Activated CD4-positive, alpha-beta T cell treated with anti-CD3 and anti-CD28 coated beads, Interleukin-2, amount 10 ng/mL, durations not matched to agents 24 days and 14 days (primary cell): ENCODE measurements at regions not wholly inside any gene's neighbourhood (a gene's known extent, or its start where the extent isn't known, plus 50 kb on each side); places are given as distances from the start of the nearest gene placed in this dataset.
"Not testable (repeated sequence)": the region's sequence is repeated elsewhere in the genome, so short reads cannot be mapped to it uniquely, and the experiment has no call there.

Experiments used
- DNase-seq: peaks from one replicate; pipeline ENCODE4 v3.0.0; 2022
- H3K27ac Mint-ChIP-seq: one replicate; pipeline ENCODE4 v1.8.0; 2022; ENCODE audit warnings: mild to moderate bottlenecking, mixed read lengths
- H3K27me3 Mint-ChIP-seq: one replicate; pipeline ENCODE4 v1.8.0; 2022; ENCODE audit warnings: mixed read lengths
- H3K36me3 Mint-ChIP-seq: one replicate; pipeline ENCODE4 v1.8.0; 2022; ENCODE audit warnings: low read depth, mild to moderate bottlenecking, mixed read lengths
- H3K4me1 Mint-ChIP-seq: one replicate; pipeline ENCODE4 v1.8.0; 2021; ENCODE audit warnings: mixed read lengths
- H3K4me3 Mint-ChIP-seq: one replicate; pipeline ENCODE4 v1.8.0; 2022; ENCODE audit warnings: mild to moderate bottlenecking, moderate library complexity, mixed read lengths
- H3K9me3 Mint-ChIP-seq: one replicate; pipeline ENCODE4 v1.8.0; 2021; ENCODE audit warnings: mixed read lengths
- intact Hi-C: fragments of 100-400 bp; cut with micrococcal nuclease; formaldehyde crosslinking; loops from one replicate; pipeline ENCODE4 v1.15.1; 2023

GRCh38 chr20:30164389-30164788 is 1093.1 kb upstream of the DEFB115 start:
- intact Hi-C loops, H3K27me3 Mint-ChIP-seq, DNase-seq: not testable (repeated sequence)
- Mint-ChIP-seq H3K4me3 (peak overlapping the region; percentile 18), H3K27ac (peak overlapping the region; percentile 82), H3K36me3 (peaks cover 45% of the 10 kb centered on the region), H3K9me3 (peaks cover 30% of the 10 kb centered on the region), H3K4me1 (peaks cover 21% of the 10 kb centered on the region)

GRCh38 chr20:30167540-30167939 is 1089.9 kb upstream of the DEFB115 start:
- intact Hi-C loops = no loop called here
- no peak for DNase-seq
- H3K36me3 Mint-ChIP-seq = peaks cover 36% of the 10 kb centered on the region
- peak overlapping the region; percentile 40 for H3K4me3 Mint-ChIP-seq
- H3K27ac Mint-ChIP-seq = peak overlapping the region; percentile 20
- H3K9me3 Mint-ChIP-seq = peaks cover 27% of the 10 kb centered on the region
- no peaks in the 10 kb centered on the region for H3K27me3 Mint-ChIP-seq
- H3K4me1 Mint-ChIP-seq = peaks cover 21% of the 10 kb centered on the region

DNA sequence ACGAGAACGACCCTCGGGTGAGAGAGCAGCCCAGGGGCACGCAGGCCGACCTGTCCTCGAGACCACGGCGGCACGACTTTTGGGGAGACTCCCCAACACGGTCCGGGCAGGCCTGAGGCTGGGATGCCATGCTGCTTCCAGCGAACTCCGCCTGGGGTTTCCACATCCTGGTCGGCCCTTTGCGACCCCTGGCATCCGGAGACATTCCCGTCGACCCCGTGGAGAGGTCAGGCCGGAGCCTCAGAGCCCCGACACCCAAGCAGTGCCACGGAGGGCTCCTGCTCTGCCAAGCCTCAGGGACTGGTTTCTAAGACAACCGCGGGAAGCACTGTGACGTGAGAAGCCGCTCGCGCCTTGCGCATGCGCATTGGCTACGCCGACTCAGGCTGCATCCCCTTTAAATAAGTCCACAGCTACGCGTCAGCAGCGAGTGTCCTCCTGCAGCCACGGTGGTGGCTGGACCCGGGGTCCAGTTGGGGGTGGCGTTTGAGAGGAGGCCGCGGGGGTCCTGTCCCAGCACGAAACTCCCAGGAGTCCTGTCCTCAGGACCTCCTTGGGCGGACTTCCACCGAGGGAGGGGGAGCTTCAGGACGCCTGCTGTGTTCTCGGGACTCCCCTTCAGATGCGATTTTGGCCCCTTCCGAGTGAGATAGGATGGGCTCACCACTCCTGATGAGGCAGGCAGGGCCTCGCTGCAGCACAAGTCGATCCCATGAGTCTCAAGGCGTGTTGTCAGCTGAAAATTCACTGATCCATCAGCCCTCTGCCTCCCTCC is 1089.3 kb upstream of the DEFB115 start:
- intact Hi-C loops = no loop called here
- peak; percentile 77 for DNase-seq
- H3K4me1 Mint-ChIP-seq = peaks cover 21% of the 10 kb centered on the region

GRCh38 chr20:30168800-30169138 is 1088.7 kb upstream of the DEFB115 start:
- Mint-ChIP-seq H3K27ac (no peak overlapping the region), H3K36me3 (peaks cover 32% of the 10 kb centered on the region), H3K9me3 (peaks cover 28% of the 10 kb centered on the region), H3K4me3 (no peak overlapping the region), H3K27me3 (no peaks in the 10 kb centered on the region), H3K4me1 (peaks cover 21% of the 10 kb centered on the region)
- no peak for DNase-seq
- intact Hi-C loops = no loop called here

More for the DNA sequence above, 1089.3 kb upstream of the DEFB115 start:
- Mint-ChIP-seq H3K27me3 (no peaks in the 10 kb centered on the region), H3K4me3 (peak overlapping the region; percentile 28), H3K36me3 (peaks cover 32% of the 10 kb centered on the region), H3K9me3 (peaks cover 27% of the 10 kb centered on the region), H3K27ac (no peak overlapping the region)

- Mint-ChIP-seq H3K27ac (no peak overlapping the region), H3K4me3 (no peak overlapping the region), H3K27me3 (no peaks in the 10 kb centered on the region), H3K4me1 (peaks cover 2% of the 10 kb centered on the region), H3K36me3 (no peaks in the 10 kb centered on the region), H3K9me3 (peaks cover 14% of the 10 kb centered on the region)
- no peak for DNase-seq
- intact Hi-C loops = no loop called here
These were observed 1081.8 kb upstream of the DEFB115 start for GRCh38 chr20:30175681-30176080.

DNA sequence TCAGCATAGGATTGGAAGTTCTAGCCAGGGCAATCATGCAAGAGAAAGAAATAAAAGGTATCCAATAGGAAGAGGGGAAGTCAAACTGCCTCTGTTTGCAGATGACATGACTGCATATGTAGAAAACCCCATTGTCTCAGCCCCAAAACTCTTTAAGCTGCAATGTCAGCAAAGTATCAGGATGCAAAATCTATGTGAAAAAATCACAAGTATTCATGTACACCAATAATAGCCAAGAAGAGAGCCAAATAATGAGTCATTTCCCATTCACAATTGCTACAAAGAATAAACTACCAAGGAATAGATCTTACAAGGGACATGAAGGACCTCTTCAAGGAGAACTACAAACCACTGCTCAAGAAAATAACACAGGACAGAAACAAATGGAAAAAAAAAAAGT is 1074.3 kb upstream of the DEFB115 start:
- H3K27ac Mint-ChIP-seq, DNase-seq, H3K4me1 Mint-ChIP-seq, H3K27me3 Mint-ChIP-seq, H3K36me3 Mint-ChIP-seq, H3K4me3 Mint-ChIP-seq, intact Hi-C loops: not testable (repeated sequence)
- peaks cover 15% of the 10 kb centered on the region for H3K9me3 Mint-ChIP-seq

DNA sequence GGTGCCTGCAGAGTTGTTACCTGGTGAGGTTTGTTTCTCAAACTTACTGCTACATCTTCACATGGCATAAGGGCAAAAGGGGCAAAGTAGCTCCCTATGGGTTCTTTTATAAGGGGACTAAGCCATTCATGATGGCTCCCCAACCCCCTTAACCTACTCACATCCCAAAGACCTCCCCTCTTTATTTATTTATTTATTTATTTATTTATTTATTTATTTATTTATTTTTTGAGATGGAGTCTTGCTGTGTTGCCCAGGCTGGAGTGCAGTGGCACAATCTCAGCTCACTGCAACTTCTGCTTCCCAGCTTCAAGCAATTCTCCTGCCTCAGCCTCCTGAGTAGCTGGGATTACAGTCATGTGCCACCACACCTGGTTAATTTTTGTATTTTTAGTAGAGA is 1065.7 kb upstream of the DEFB115 start:
- H3K27ac Mint-ChIP-seq, H3K4me3 Mint-ChIP-seq, H3K27me3 Mint-ChIP-seq, H3K36me3 Mint-ChIP-seq, DNase-seq, H3K4me1 Mint-ChIP-seq, intact Hi-C loops, H3K9me3 Mint-ChIP-seq: not testable (repeated sequence)

GRCh38 chr20:30234477-30234876 is 1023.0 kb upstream of the DEFB115 start:
- H3K4me3 Mint-ChIP-seq, H3K36me3 Mint-ChIP-seq, DNase-seq, H3K9me3 Mint-ChIP-seq, intact Hi-C loops, H3K4me1 Mint-ChIP-seq, H3K27ac Mint-ChIP-seq, H3K27me3 Mint-ChIP-seq: not testable (repeated sequence)

DNA sequence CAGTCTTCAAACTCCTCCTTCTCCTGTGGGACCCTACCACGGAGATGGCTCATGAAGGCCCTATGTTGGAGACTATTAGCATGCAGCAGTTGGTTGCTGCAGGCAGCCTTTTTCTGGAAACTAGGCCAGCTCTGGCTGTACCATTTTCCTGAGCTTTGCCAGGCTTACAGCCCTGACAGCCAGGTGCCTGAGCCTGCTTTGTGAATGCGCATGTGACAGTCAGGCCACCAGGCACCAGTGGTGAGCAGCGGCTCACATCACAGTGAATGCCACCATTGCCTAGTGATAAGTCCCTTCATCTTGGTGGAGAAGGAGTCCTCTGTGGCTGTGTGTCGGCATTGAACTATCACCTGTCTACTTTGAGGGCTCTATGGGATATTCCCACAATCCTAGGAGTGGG is 982.4 kb upstream of the DEFB115 start:
- DNase-seq, H3K9me3 Mint-ChIP-seq, H3K4me1 Mint-ChIP-seq, H3K36me3 Mint-ChIP-seq, H3K27me3 Mint-ChIP-seq, H3K4me3 Mint-ChIP-seq, intact Hi-C loops, H3K27ac Mint-ChIP-seq: not testable (repeated sequence)

DNA sequence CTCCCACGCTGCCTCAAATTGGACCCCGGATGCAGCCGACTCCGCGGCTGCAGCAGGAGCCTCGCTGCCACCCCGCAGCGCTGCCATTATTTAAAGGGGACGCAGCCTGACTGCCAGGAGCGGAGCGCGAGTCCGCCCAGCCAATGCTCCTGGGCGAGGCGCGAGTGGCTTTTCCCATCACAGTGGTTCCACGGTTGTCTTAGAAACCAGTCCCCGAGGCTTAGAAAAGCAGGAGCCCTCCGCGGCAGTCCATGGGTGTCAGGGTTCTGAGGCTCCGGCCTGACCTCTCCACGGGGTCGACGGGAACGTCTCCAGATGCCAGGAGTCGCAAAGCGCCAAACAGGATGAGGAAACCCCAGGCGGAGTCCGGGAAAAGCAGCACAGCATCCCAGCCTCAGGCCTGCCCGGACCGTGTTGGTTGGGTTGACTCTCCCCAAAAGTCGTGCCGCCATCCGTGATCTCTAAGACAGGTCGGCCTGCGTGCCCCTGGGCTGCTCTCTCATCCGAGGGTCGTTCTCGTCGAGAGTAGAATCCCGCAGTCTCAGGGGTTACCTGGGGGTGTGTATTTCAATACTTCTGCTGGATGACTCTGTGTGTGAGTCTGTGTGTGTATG is 975.8 kb upstream of the DEFB115 start:
- H3K4me3 Mint-ChIP-seq = no peak overlapping the region

GRCh38 chr20:30283476-30284280 is 973.8 kb upstream of the DEFB115 start:
- Mint-ChIP-seq H3K4me1 (peaks cover 22% of the 10 kb centered on the region), H3K27ac (peak overlapping the region; percentile 91), H3K4me3 (peak overlapping the region; percentile 88)
- not testable (repeated sequence) for H3K27me3 Mint-ChIP-seq, H3K9me3 Mint-ChIP-seq, H3K36me3 Mint-ChIP-seq
- intact Hi-C loops = loop anchor here (5.0 kb wide), 3 partner anchors 94 to 1681 kb away; no protein-coding TSS in a partner anchor
- DNase-seq = peak; percentile 96

More for the DNA sequence above, 975.8 kb upstream of the DEFB115 start:
- peaks cover 16% of the 10 kb centered on the region for H3K4me1 Mint-ChIP-seq
- peaks cover 10% of the 10 kb centered on the region for H3K36me3 Mint-ChIP-seq
- peaks cover 4% of the 10 kb centered on the region for H3K9me3 Mint-ChIP-seq
- intact Hi-C loops = loop anchor here (5.0 kb wide), 3 partner anchors 96 to 1679 kb away; no protein-coding TSS in a partner anchor
- DNase-seq = no peak
- no peak overlapping the region for H3K27ac Mint-ChIP-seq
- H3K27me3 Mint-ChIP-seq = no peaks in the 10 kb centered on the region

DNA sequence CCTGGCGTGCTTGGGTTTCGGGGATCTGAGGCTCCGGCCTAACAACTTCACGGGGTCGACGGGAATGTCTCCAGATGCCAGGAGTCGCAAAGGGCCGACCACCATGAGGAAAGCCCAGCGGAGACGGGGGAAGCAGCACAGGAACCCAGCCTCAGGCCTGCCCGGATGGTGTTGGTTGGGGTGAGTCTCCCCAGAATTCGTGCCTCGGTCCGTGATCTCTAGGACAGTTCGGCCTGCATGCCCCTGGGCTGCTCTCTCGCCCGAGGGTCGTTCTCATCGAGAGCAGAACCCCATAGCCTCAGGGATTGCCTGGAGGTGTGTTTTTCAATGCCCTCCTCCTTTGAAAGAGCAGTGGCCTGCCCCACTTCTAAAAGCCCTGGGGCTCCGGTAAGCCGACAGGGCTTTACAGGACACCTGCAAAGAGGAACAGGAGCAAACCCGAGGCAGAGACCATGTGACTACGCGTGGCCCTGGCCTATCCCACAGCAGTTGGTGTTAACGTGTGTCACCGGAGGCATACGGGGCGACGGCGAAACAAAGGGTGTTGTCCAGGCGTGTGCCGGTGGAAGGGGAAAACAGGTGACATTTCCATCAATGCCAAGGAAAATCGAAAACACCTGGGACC is 973.1 kb upstream of the DEFB115 start:
- intact Hi-C loops = loop anchor here (5.0 kb wide), 3 partner anchors 93 to 1682 kb away; no protein-coding TSS in a partner anchor
- H3K27ac Mint-ChIP-seq = peak overlapping the region; percentile 91

DNA sequence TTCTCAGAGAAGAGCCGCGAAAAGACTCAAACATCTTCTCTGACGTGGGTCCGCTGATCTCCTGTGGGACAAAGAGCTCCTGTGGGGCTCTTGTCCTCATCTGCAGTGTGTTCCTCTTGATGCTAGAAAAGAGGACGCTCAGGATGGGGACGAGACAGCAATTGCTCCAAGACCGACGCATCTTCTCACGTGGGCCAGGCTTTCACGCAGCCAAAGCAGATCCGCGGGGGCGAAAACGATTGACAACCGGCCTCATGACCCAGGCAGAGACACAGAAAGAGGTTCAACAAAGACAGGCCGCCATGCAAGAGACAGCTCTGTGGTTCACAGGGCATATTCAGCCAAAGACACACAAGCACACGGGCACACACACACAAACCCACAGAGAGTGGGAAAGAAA is 971.8 kb upstream of the DEFB115 start:
- DNase-seq = no peak
- H3K4me1 Mint-ChIP-seq = peaks cover 35% of the 10 kb centered on the region
- intact Hi-C loops = no loop called here
- no peaks in the 10 kb centered on the region for H3K27me3 Mint-ChIP-seq
- no peak overlapping the region for H3K4me3 Mint-ChIP-seq
- no peak overlapping the region for H3K27ac Mint-ChIP-seq
- H3K36me3 Mint-ChIP-seq = peaks cover 4% of the 10 kb centered on the region
- H3K9me3 Mint-ChIP-seq = no peaks in the 10 kb centered on the region

More for the DNA sequence above, 973.1 kb upstream of the DEFB115 start:
- H3K27me3 Mint-ChIP-seq = no peaks in the 10 kb centered on the region
- H3K36me3 Mint-ChIP-seq = peaks cover 6% of the 10 kb centered on the region
- peaks cover 4% of the 10 kb centered on the region for H3K9me3 Mint-ChIP-seq
- peaks cover 27% of the 10 kb centered on the region for H3K4me1 Mint-ChIP-seq
- peak overlapping the region; percentile 88 for H3K4me3 Mint-ChIP-seq
- DNase-seq = no peak
